ENCODE measurements at regions not wholly inside any gene's neighbourhood (a gene's known extent, or its start where the extent isn't known, plus 50 kb on each side); places are given as distances from the start of the nearest gene placed in this dataset.

- TF ChIP-seq CTCF (IDR thresholded peaks at IDR 0.05) (no peak), POLR2A (IDR thresholded peaks at IDR 0.05) (no peak)
These were observed 195.6 kb upstream of the RAI14 start for GRCh38 chr5:34460496-34460895.

Measured in right lobe of liver (tissue), 4 donors.